LNCaP clone FGC (cell line): ENCODE measurements at regions not wholly inside any gene's neighbourhood (a gene's known extent, or its start where the extent isn't known, plus 50 kb on each side); places are given as distances from the start of the nearest gene placed in this dataset.

Experiments
- DNase-seq: peaks from one replicate; pipeline ENCODE4 v3.0.0-alpha.2; 2011; ENCODE audit warnings: low read depth
- H3K4me3 ChIP-seq: 2 replicates; pipeline ENCODE4 v1.5.1; 2011; ENCODE audit warnings: mild to moderate bottlenecking, low read depth, low read length, control low read depth
- TF ChIP-seq, protein P1 (sequence below): IDR thresholded peaks from 2 replicates; pipeline ENCODE4 v1.5.1; 2012; ENCODE audit warnings: mild to moderate bottlenecking; ENCODE audit not compliant: control insufficient read depth, insufficient read depth; ENCODE audit errors: extremely low read depth

GRCh38 chr13:33744589-33745369 lies 73.2 kb upstream of the RFC3 start:
- DNase-seq: no peak
- no peak overlapping the region for H3K4me3 ChIP-seq
- TF ChIP-seq, protein P1, sequence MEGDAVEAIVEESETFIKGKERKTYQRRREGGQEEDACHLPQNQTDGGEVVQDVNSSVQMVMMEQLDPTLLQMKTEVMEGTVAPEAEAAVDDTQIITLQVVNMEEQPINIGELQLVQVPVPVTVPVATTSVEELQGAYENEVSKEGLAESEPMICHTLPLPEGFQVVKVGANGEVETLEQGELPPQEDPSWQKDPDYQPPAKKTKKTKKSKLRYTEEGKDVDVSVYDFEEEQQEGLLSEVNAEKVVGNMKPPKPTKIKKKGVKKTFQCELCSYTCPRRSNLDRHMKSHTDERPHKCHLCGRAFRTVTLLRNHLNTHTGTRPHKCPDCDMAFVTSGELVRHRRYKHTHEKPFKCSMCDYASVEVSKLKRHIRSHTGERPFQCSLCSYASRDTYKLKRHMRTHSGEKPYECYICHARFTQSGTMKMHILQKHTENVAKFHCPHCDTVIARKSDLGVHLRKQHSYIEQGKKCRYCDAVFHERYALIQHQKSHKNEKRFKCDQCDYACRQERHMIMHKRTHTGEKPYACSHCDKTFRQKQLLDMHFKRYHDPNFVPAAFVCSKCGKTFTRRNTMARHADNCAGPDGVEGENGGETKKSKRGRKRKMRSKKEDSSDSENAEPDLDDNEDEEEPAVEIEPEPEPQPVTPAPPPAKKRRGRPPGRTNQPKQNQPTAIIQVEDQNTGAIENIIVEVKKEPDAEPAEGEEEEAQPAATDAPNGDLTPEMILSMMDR: no peak

- peak overlapping the region; percentile 21; the same call in 1 of the 2 replicates for H3K4me3 ChIP-seq
- peak; percentile 92 for DNase-seq
- TF ChIP-seq, protein P1: no peak
Measured at GRCh38 chr13:33745370-33746324, 72.3 kb upstream of the RFC3 start.

DNA sequence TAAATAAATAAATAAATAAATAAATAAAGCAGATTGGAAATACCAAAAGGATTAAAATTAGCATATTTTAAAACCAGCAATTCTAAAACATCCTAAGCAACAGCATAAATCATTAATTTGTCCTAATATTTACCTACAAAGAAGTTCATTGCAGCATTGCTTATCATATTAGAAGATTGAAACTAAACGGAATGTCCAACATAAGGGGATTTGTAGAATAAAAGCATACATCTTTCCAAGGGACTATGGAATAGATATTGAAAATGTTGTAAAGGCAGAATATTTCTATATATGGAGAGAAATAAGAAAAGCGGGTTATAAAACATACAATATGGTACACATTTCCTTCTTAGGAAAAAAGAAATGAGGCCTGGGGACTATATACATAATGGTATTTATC lies 71.1 kb upstream of the RFC3 start:
- no peak overlapping the region for H3K4me3 ChIP-seq
- TF ChIP-seq, protein P1: no peak
- DNase-seq: no peak

- TF ChIP-seq, protein P1: no peak
- no peak for DNase-seq
- H3K4me3 ChIP-seq: no peak overlapping the region
Measured at GRCh38 chr13:33751151-33751550, 66.8 kb upstream of the RFC3 start.

DNA sequence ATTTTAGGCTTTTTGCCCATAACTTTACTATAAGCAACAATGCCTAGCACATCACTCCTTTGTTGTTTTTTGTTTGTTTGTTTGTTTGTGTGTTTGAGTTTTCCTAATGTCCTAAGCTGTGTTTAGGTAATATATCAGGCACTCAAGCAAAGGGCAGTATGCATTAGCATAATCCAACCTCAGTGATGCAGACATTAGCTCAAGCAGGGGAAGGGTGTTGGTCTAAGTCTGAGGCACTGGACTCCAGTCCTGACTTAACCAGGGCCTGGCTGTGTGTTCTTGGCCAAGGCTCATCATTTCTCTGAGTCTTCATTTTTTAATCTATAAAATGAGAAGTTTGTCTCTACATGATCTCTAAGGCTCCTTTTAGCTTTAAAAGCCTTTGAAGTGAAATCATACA lies 65.9 kb upstream of the RFC3 start:
- DNase-seq: no peak
- TF ChIP-seq, protein P1: no peak
- no peak overlapping the region for H3K4me3 ChIP-seq

DNA sequence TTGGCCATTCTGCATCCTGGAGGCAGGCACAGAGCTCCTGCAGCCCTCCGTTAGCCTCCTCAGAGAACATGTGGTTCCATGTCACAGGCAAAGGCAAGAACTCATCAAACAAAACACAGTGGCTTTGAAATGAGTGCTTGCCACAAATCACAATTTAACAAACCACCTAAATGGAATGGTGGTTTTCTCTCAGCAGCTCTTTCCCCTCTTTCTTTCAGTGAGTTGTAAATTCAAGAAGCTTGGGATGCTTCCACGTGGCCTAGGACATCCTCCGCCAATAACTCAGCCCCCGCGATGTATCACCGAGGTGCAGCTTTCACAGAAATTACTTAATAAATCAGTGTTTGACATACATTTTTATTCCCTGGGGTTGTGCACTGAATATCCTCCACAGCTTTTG lies 65.4 kb upstream of the RFC3 start:
- DNase-seq: no peak
- TF ChIP-seq, protein P1: no peak
- H3K4me3 ChIP-seq: no peak overlapping the region
